A673 (cell line): ENCODE measurements at regions not wholly inside any gene's neighbourhood (a gene's known extent, or its start where the extent isn't known, plus 50 kb on each side); places are given as distances from the start of the nearest gene placed in this dataset.

Source experiments
- BruUV-seq: library from RNA; stranded (reverse); fragments of 400-500 nt; replicated peaks from 2 replicates; lab custom pipeline; 2021; lab: Mats Ljungman, UMichigan
- CTCF ChIA-PET: fragments of 300-600 bp; sonication (Branson Sonifier 250); formaldehyde crosslinking; loops from one replicate; lab custom pipeline; 2022; ENCODE audit warnings: antibody characterized with exemption; lab: Charles Lee
- POLR2A ChIA-PET: fragments of 300-600 bp; sonication (Branson Sonifier 250); formaldehyde crosslinking; loops from one replicate; lab custom pipeline; 2022; ENCODE audit warnings: antibody characterized with exemption; ENCODE audit not compliant: low non-redundant PET; lab: Charles Lee
- DNase-seq: peaks from one replicate; pipeline ENCODE4 v3.0.0-alpha.2; 2015; ENCODE audit warnings: low spot score
- H3K27ac ChIP-seq: fragments of 200-600 bp; sonication (generic); 2 replicates; pipeline ENCODE4 v1.5.1; 2016; ENCODE audit warnings: mixed run types, low read depth, mild to moderate bottlenecking, mixed read lengths, antibody characterized with exemption, low read length; ENCODE audit not compliant: poor library complexity, severe bottlenecking
- H3K27me3 ChIP-seq: fragments of 200-600 bp; sonication (generic); replicated peaks from 2 replicates; pipeline ENCODE4 v1.6.1; 2017; ENCODE audit warnings: mixed run types, low read depth, mild to moderate bottlenecking, mixed read lengths, antibody characterized with exemption, low read length; ENCODE audit not compliant: insufficient read depth, poor library complexity
- H3K36me3 ChIP-seq: fragments of 200-600 bp; sonication (generic); 2 replicates; pipeline ENCODE4 v1.6.1; 2016; ENCODE audit warnings: mixed run types, mild to moderate bottlenecking, mixed read lengths, antibody characterized with exemption, low read length; ENCODE audit not compliant: insufficient read depth, poor library complexity, severe bottlenecking
- H3K4me1 ChIP-seq: fragments of 200-600 bp; sonication (generic); 2 replicates; pipeline ENCODE4 v1.6.1; 2017; ENCODE audit warnings: mixed run types, mild to moderate bottlenecking, mixed read lengths, antibody characterized with exemption, low read length; ENCODE audit not compliant: insufficient read depth, poor library complexity, severe bottlenecking
- H3K4me3 ChIP-seq: fragments of 200-600 bp; sonication (generic); 2 replicates; pipeline ENCODE4 v1.5.1; 2016; ENCODE audit warnings: low read depth, mixed run types, mild to moderate bottlenecking, mixed read lengths, low read length; ENCODE audit not compliant: poor library complexity, severe bottlenecking
- H3K9me3 ChIP-seq: fragments of 200-600 bp; sonication (generic); 2 replicates; pipeline ENCODE4 v1.6.1; 2016; ENCODE audit warnings: mixed run types, low read depth, mild to moderate bottlenecking, mixed read lengths, antibody characterized with exemption, low read length; ENCODE audit not compliant: poor library complexity, severe bottlenecking
- EZH2 ChIP-seq: fragments of 200-600 bp; sonication (generic); IDR thresholded peaks from 2 replicates; pipeline ENCODE4 v1.6.1; 2017; ENCODE audit warnings: borderline replicate concordance, low read depth, mild to moderate bottlenecking, mixed read lengths, antibody characterized with exemption, low read length; ENCODE audit not compliant: poor library complexity, severe bottlenecking
- intact Hi-C: fragments of 100-400 bp; cut with micrococcal nuclease; formaldehyde crosslinking; loops from one replicate; pipeline ENCODE4 v1.10.0; 2022; ENCODE audit not compliant: unreplicated experiment
- TF ChIP-seq, protein P1 (sequence below): fragments of 300-800, 200-600 bp; sonication (generic); conservative IDR thresholded peaks from 2 replicates; pipeline ENCODE4 v1.5.1; 2017; ENCODE audit warnings: low read depth, mild to moderate bottlenecking, antibody characterized with exemption, low read length, moderate library complexity, mixed read lengths

DNA sequence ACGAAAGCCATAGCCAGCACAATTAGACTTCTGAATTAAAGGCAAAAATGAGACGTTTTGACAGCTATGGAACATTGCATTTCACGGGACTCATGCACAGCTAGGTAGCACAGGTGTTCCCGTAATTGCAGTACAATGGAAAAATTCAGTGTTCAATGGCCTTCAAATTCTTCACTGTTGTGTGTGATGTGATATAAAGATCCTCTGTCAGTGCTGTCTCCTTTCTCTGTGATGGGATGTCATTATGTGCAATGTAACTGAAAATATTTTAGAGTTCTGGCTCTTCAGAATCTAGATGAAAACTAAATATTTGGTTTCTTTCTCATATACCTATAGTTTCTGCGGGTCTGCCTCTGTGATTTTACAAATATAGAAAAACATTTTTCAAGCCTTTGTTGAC is 1599.7 kb downstream of the MRPL39 start:
- ChIA-PET POLR2A (no interaction called here), CTCF (no interaction called here)
- Histone ChIP-seq H3K27me3 (no peaks in the 10 kb centered on the region), H3K9me3 (no peaks in the 10 kb centered on the region), H3K4me1 (no peaks in the 10 kb centered on the region), H3K4me3 (no peak overlapping the region), H3K27ac (no peak overlapping the region), H3K36me3 (no peaks in the 10 kb centered on the region)
- TF ChIP-seq, protein P1, sequence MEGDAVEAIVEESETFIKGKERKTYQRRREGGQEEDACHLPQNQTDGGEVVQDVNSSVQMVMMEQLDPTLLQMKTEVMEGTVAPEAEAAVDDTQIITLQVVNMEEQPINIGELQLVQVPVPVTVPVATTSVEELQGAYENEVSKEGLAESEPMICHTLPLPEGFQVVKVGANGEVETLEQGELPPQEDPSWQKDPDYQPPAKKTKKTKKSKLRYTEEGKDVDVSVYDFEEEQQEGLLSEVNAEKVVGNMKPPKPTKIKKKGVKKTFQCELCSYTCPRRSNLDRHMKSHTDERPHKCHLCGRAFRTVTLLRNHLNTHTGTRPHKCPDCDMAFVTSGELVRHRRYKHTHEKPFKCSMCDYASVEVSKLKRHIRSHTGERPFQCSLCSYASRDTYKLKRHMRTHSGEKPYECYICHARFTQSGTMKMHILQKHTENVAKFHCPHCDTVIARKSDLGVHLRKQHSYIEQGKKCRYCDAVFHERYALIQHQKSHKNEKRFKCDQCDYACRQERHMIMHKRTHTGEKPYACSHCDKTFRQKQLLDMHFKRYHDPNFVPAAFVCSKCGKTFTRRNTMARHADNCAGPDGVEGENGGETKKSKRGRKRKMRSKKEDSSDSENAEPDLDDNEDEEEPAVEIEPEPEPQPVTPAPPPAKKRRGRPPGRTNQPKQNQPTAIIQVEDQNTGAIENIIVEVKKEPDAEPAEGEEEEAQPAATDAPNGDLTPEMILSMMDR, result no peak
- no peak for TF ChIP-seq EZH2
- no peak for DNase-seq
- no TSS peak for BruUV-seq
- intact Hi-C loops, result no loop called here

DNA sequence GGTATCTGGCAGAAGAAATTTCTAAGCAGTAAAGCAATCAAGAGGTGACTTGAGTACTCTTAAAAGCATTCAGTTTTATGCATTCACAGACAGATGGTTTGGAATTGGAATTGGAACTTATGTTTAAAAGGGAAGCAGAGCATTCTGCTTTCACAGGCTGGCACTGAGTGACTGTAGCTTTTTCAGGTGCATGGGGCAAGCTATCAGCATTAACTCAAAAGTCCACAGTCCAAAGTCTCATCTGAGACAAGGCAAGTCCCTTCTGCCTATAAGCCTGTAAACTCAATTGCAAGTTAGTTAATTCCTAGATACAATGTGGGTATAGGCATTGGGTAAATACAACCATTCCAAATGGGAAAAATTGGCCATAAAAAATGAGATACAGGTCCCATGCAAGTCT is 1620.3 kb downstream of the MRPL39 start:
- BruUV-seq, result no TSS peak
- DNase-seq, result no peak
- CTCF ChIA-PET, result no interaction called here
- Histone ChIP-seq H3K36me3 (no peaks in the 10 kb centered on the region), H3K27ac (no peak overlapping the region), H3K4me3 (no peak overlapping the region), H3K4me1 (no peaks in the 10 kb centered on the region), H3K27me3 (no peaks in the 10 kb centered on the region), H3K9me3 (no peaks in the 10 kb centered on the region)
- intact Hi-C loops, result no loop called here
- POLR2A ChIA-PET, result no interaction called here
- TF ChIP-seq EZH2, result no peak
- TF ChIP-seq, protein P1, result no peak

DNA sequence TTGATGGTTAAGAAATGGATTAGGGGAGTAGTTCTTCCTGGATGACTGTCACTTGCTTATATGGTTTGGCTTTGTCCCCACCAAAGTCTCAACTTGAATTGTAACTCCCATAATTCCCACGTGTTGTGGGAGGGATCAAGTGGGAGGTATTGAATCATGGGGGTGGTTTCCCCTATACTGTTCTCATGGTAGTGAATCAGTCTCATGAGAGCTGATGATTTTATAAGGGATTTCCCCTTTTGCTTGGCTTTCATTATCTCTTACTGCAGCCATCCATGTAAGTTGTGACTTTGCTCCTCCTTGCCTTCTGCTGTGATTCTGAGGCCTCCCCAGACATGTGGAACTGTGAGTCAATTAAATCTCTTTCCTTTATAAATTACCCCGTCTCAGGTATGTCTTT is 1621.1 kb downstream of the MRPL39 start:
- Histone ChIP-seq H3K27ac (no peak overlapping the region), H3K4me1 (no peaks in the 10 kb centered on the region), H3K27me3 (no peaks in the 10 kb centered on the region), H3K4me3 (no peak overlapping the region), H3K9me3 (no peaks in the 10 kb centered on the region), H3K36me3 (no peaks in the 10 kb centered on the region)
- DNase-seq, result no peak
- intact Hi-C loops, result no loop called here
- POLR2A ChIA-PET, result no interaction called here
- CTCF ChIA-PET, result no interaction called here
- TF ChIP-seq EZH2, result no peak
- TF ChIP-seq, protein P1, result no peak
- BruUV-seq, result no TSS peak
